Prostate gland (tissue), 2 donors: ENCODE measurements at regions not wholly inside any gene's neighbourhood (a gene's known extent, or its start where the extent isn't known, plus 50 kb on each side); places are given as distances from the start of the nearest gene placed in this dataset.
A peak's percentile ranks its signal among the peaks of the same experiment; 100 is the strongest.

Source experiments
- DNase-seq: peaks from one replicate; pipeline ENCODE4 v3.0.0-alpha.2; 2019; ENCODE audit warnings: low spot score
- H3K27ac ChIP-seq, 2 donors: fragments of 200-600 bp; sonication (generic); 2 replicates each; pipeline ENCODE4 v1.5.1; 2017 to 2019
- H3K27me3 ChIP-seq: fragments of 200-600 bp; sonication (generic); replicated peaks from 2 replicates; pipeline ENCODE4 v1.5.1; 2019; ENCODE audit not compliant: insufficient read depth
- H3K36me3 ChIP-seq, 2 donors: fragments of 200-600 bp; sonication (generic); 1 replicate in 1 of 2; 2 replicates in 1 of 2; pipeline versions ENCODE4 v1.5.1 to v1.8.1; 2017 to 2019
- H3K4me1 ChIP-seq: fragments of 200-600 bp; sonication (generic); replicated peaks from 2 replicates; pipeline ENCODE4 v1.5.1; 2019
- H3K4me3 ChIP-seq, 2 donors: fragments of 200-600 bp; sonication (generic); 2 replicates each; pipeline ENCODE4 v1.5.1; 2017 to 2019
- H3K9me3 ChIP-seq: fragments of 200-600 bp; sonication (generic); 2 replicates; pipeline ENCODE4 v1.5.1; 2017
- CTCF ChIP-seq, 4 experiments: fragments of 200-600 bp in 2 of 4; fragments of 450-650 bp in 2 of 4; sonication (generic) in 2 of 4; IDR thresholded peaks; 1 replicate in 3 of 4; 2 replicates in 1 of 4; pipeline ENCODE4 v1.5.1; 2016 to 2019; ENCODE audit warnings: antibody characterized with exemption in 4 of 4, mild to moderate bottlenecking in 2 of 4, moderate library complexity in 2 of 4
- POLR2A ChIP-seq: fragments of 450-650 bp; IDR thresholded peaks from one replicate; pipeline ENCODE4 v1.6.1; 2016; ENCODE audit warnings: antibody characterized with exemption, mild to moderate bottlenecking
- POLR2AphosphoS5 ChIP-seq: sonication (generic); formaldehyde crosslinking; IDR thresholded peaks from one replicate; pipeline ENCODE4 v1.6.1; 2017; ENCODE audit warnings: antibody characterized with exemption
- WGBS: methylation state at CpG from one replicate; pipeline ENCODE4 v1.1.5; 2018; 5-methylcytosine and 5-hydroxymethylcytosine counted together
- intact Hi-C: fragments of 100-400 bp; cut with DNase I; formaldehyde crosslinking; loops from one replicate; pipeline ENCODE4 v1.14.2; 2022

- Histone ChIP-seq H3K9me3 (no peaks in the 10 kb centered on the region), H3K27ac (peak overlapping the region; percentile 58 to 67), H3K36me3 (no peaks in the 10 kb centered on the region), H3K4me3 (no peak overlapping the region), H3K27me3 (no peaks in the 10 kb centered on the region), H3K4me1 (peaks cover 15% of the 10 kb centered on the region)
- intact Hi-C loops, result no loop called here
- 82% methylated on average over 5 of the region's 5 CpGs for WGBS
- no peak for TF ChIP-seq POLR2AphosphoS5
- TF ChIP-seq CTCF (IDR thresholded peaks at IDR 0.05), result no peak
- no peak for TF ChIP-seq POLR2A
- no peak for DNase-seq
Observed at GRCh38 chr2:42957861-42958301, 165.5 kb upstream of the HAAO start.

GRCh38 chr2:42957109-42957860 lies 164.9 kb upstream of the HAAO start:
- H3K9me3 ChIP-seq, result no peaks in the 10 kb centered on the region
- no peak overlapping the region for H3K4me3 ChIP-seq
- peaks cover 15% of the 10 kb centered on the region for H3K4me1 ChIP-seq
- no peak for TF ChIP-seq CTCF (IDR thresholded peaks at IDR 0.05)
- TF ChIP-seq POLR2AphosphoS5, result no peak
- TF ChIP-seq POLR2A, result no peak
- no peak for DNase-seq
- intact Hi-C loops, result no loop called here
- H3K36me3 ChIP-seq, result no peaks in the 10 kb centered on the region
- H3K27me3 ChIP-seq, result no peaks in the 10 kb centered on the region
- peak overlapping the region in 1 of 2 donors; percentile 58 for H3K27ac ChIP-seq
- 90% methylated on average over 11 of the region's 11 CpGs for WGBS

- Histone ChIP-seq H3K36me3 (no peaks in the 10 kb centered on the region), H3K27ac (no peak overlapping the region), H3K27me3 (no peaks in the 10 kb centered on the region), H3K4me3 (no peak overlapping the region), H3K9me3 (no peaks in the 10 kb centered on the region), H3K4me1 (peaks cover 4% of the 10 kb centered on the region)
- intact Hi-C loops, result no loop called here
- TF ChIP-seq POLR2A (no peak), CTCF (IDR thresholded peaks at IDR 0.05) (no peak), POLR2AphosphoS5 (no peak)
- 76% methylated on average over 13 of the region's 13 CpGs for WGBS
- no peak for DNase-seq
Observed at GRCh38 chr2:42954227-42954962, 162.0 kb upstream of the HAAO start.

- Histone ChIP-seq H3K9me3 (no peaks in the 10 kb centered on the region), H3K27me3 (no peaks in the 10 kb centered on the region), H3K4me1 (no peaks in the 10 kb centered on the region), H3K4me3 (no peak overlapping the region), H3K27ac (no peak overlapping the region), H3K36me3 (no peaks in the 10 kb centered on the region)
- intact Hi-C loops, result no loop called here
- WGBS, result 86% methylated on average over 7 of the region's 7 CpGs
- TF ChIP-seq POLR2AphosphoS5 (no peak), CTCF (IDR thresholded peaks at IDR 0.05) (no peak), POLR2A (no peak)
- no peak for DNase-seq
Observed at GRCh38 chr2:42953216-42953615, 160.8 kb upstream of the HAAO start.
